HS-5 (cell line): ENCODE measurements at regions not wholly inside any gene's neighbourhood (a gene's known extent, or its start where the extent isn't known, plus 50 kb on each side); places are given as distances from the start of the nearest gene placed in this dataset.
A peak's percentile ranks its signal among the peaks of the same experiment; 100 is the strongest.
"Not testable (repeated sequence)": the region's sequence is repeated elsewhere in the genome, so short reads cannot be mapped to it uniquely, and the experiment has no call there.

Source experiments
- DNase-seq: peaks from one replicate; pipeline ENCODE4 v3.0.0-alpha.2; 2012; ENCODE audit warnings: low read depth

DNA sequence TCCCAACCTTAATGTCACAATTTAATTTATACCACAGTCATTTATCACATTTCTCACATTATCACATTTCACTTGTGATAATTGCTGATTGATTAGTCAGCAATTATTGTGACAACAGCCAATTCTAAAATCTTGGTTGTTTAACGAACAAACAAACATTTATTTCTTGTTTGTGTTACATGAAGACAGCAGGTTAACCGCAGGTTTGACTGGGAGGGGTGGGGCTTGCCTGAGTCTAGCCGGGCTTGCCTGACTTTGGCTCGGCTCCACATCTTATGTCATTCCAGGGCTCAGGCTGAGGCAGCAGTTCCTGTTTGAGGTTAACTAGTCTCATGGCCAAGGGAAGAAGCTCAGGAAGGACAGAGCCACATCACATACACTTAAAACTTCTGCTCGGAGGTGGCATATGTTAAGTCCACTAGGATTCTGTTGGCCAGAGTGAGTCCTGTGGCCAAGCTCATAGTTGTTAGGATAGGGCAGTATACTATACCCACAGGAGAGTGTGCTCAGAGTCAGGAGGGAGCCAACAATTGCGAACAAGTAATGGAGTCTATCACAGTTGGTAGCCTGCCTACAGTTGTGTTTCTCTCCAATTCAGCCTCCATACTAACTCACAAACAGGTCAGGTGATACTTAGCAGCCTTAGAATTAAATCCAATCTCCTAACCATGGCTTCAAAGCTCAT is 90.0 kb upstream of the IFNGR1 start:
- peak; percentile 30 for DNase-seq

DNA sequence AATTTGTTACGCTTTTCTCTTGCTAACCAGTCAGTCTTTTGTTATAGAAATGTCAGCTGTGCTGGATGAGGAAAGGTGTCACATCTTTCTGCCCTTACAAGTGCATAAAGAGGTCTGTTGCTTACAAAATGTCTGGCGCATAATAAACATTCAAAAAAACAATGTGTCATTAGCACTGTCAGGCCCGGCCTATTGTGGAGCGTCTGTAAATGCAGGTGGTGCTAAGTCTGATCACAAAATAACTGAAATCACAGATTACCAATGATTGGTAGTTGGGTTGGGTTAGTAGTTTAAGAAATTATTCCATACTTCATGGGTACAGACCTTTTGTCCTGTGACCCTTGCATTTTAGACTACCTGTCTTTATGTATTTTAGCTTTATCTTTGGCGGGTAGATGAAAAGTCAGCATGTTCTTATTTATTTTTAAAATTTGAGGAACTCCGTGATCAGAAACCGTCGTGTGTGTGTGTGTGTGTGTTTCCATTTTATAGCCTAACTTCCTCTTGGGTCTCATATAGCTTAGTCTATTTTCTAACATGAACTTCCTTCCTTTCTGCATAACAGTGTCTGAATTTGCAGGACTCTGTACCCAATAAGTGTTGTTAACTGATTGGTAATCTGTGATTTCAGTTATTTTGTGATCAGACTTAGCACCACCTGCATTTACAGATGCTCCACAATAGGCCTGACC is 88.1 kb upstream of the IFNGR1 start:
- no peak for DNase-seq

DNA sequence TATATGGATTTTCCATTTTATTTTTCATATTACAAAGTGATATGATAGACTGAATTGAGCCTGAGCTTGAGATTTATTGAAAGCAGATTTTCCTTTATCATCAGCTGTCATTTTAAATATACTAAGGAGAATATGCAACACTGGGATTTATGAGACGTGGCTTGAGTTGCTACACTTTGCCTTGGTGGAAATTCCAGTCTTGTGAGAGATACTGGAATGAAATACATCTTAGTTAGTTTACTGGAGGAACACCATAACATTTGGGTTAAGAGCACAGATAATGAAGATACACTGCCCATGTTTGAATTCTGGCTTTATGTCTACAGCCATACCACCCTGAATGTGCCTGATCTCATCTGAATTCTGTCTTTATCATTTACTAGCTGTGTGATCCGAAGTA is 86.5 kb upstream of the IFNGR1 start:
- no peak for DNase-seq

DNA sequence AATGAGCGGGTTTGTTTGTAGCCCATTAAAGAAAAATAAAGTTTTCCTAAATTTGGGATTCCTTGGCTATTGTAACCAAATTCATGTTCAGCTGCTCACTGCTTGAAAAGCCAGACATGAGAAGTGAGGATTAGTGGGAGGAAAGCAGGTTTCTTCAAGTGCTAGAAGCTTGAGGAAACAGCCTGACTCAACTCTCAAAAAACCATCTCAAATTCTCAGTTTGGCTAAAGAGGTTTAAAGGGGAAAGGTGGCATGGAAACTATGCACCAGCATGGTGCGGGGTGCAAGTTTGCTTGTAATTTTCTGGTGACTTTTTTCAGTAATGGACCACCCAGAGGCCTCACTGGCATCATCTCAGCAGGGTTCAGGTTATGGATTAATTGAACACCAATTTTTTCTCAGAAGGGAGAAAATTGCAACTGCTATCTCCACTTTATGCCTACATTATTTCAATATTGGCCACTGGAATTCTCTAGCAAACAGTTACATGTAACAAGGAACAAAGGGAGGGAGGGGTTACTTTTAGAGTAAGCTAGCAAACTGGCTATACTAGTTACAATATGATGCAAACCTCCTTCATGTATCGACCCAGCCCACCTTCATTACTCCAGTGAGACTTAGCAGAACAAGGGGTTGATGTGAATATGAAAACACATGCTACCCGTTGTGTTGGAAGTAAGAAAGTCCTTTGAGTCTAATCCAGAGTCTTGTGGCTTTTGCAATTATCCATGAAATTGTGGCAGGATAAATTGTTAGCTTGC is 85.0 kb upstream of the IFNGR1 start:
- DNase-seq = no peak

DNA sequence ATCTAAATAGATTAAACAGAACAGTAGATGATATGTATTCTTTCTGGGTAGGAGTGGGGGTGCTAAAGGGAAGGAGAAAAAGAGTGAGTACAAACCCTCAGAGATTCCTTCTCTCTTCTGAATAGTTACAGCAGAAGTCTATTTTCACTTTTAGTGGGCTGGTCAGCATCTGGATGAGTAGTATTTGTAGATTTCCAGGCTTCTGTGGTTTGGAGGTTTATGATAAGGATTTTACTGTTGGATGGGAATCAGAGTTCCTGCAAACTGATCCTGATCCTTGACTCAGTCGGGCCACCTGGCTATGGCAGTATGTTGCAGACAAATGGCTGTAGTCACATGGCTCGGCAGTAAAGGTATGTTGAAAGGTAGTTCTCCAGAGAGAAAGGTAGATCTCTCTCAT is 84.3 kb upstream of the IFNGR1 start:
- no peak for DNase-seq

DNA sequence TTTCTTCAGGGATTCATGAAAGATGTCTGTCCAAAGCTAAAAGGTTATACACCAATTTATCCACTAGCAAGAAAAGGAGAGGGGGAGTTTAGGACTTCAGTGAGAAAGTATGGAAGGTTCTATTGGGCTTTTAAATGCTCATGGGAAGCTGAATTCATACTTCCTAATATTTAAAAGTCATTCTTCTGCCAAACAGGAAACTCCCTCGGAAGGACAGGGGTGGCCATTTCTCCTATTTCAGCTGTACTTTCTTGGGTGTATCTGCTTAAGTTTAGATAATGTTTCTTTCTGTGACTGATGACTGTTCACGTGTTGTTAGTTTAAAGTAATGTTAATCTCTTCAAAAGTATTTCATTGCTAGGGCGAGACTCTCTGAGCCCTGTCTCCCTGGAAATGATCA is 80.5 kb upstream of the IFNGR1 start:
- DNase-seq = no peak

DNA sequence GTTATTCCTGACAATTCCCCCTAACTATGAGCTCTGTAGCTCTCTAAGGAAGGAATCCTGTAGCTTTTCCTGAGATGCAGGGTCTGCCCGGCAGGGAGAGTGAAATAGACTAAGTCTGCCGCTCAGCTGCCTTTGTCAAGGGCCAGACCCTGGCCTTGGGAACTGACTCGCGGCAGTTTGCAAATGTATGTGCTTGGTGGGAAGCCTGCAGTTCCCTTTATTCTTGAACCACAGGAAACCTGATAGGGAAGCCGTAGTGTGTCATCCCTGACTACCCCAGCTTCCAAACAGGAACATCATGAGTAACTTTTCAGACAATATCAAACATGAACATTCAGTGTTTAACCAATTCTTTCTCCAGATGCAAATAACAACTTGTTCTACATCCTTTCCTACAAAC is 78.7 kb upstream of the IFNGR1 start:
- no peak for DNase-seq

DNA sequence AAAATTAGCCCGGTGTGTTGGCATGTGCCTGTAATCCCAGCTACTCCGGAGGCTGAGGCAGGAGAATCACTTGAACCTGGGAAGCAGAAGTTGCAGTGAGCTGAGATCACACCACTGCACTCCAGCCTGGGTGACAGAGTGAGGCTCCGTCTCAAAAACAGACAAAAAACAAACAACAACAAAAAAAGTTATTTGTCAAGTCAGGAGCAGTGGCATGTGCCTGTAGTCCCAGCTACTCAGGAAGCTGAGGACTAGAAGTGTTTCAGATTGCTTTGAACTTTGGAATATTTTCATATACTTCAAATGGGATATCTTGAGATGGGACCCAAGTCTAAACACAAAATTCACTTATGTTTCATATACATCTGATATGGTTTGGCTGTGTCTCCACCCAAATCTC is 73.1 kb upstream of the IFNGR1 start:
- not testable (repeated sequence) for DNase-seq

DNA sequence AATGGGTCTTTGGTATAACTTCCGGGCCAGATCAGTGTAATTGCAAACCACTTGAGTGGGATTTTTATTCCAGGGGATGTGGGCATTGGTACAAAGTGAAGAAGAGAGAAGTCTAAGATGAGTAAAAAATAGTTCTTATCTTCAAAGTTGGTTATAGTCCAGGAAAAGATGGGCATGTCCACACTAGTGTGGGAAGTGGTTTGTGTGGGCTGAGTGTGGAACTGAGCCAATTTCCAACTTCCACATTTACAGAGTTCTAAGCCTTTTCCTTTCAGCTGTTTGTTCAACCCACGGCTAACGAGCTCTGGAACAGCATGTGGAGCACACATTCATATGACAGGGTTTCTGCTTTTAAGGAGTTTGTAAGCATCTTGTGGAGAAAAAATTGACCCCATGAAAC is 72.3 kb upstream of the IFNGR1 start:
- DNase-seq = no peak

DNA sequence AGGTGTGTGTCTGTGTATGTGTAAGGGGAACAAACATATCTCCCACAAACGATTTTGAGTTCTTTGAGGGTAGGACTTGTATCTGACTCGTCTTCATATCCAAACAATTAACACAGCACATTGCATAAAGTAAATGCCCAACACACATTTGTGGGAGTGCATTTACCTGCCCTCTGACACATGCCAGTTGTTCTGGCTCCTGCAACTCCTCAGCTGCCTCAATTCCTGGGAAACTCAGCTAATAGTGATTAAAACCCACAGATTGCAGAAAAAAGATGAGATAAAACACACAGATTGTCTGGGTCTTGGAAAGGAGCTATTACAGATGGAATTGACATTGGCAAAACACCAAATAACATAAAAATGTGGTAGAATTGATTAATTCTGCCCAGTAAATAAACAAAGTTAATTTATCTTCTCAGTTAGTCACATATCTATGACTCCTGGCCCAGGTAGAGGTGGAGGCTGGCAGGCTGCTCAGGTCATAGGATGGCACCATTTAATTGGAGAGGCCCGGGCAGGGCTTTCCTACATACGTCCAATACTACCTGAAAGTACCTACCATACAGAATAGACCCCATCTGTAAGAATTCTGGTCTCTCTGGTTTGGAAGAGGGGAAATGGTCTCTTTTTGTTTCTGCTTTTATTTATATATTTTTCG is 71.5 kb upstream of the IFNGR1 start:
- DNase-seq = no peak

DNA sequence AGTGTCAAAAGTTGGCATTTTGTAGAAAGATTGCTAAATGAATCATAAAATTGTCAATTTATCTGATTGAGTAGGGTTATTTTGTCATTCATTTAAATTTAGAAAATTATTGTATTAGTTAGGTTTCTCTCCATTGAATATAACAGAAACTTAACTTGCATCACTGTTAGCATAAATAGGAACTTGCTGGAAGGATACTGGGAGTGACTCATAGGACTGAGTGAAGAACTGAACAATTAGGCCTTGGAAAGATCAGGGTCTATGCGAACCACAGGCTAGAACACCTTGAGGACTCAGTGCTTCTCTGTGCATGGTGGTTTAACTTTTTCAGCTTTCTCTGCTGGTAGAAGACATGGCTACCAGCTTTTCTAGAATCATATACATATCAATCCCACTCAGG is 67.7 kb upstream of the IFNGR1 start:
- no peak for DNase-seq

DNA sequence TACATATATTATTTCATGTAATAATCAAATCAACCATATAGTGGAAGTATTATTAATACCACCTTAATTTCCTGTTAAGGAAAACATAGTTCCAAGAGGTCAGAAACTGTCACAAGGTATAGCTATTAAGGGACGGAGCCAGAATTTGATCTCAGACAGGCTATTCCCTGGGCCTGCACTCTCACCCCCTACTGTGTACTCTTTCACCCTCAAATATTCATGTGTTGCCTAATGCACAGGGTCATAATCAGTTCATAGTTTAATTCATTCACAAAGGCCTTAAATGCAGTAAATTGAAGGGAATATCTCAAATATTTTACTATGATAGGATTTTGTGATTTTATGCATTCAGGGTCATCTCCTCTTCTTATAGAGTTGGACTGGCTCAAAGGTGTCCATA is 67.2 kb upstream of the IFNGR1 start:
- no peak for DNase-seq

DNA sequence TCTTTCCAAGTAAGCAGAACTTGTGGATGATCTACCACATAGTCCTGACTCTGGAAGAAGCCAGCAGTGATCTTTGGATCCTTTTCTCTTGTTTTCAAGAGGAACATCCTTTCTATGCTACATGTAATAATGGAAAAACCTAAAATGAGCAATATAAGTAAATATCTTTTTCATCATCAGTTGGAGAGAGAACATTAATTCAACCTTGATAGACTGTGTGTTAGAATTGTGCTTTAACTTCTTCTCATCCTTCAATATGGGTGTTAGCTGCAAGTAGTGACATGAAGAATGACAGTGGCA is 65.6 kb upstream of the IFNGR1 start:
- DNase-seq = no peak

DNA sequence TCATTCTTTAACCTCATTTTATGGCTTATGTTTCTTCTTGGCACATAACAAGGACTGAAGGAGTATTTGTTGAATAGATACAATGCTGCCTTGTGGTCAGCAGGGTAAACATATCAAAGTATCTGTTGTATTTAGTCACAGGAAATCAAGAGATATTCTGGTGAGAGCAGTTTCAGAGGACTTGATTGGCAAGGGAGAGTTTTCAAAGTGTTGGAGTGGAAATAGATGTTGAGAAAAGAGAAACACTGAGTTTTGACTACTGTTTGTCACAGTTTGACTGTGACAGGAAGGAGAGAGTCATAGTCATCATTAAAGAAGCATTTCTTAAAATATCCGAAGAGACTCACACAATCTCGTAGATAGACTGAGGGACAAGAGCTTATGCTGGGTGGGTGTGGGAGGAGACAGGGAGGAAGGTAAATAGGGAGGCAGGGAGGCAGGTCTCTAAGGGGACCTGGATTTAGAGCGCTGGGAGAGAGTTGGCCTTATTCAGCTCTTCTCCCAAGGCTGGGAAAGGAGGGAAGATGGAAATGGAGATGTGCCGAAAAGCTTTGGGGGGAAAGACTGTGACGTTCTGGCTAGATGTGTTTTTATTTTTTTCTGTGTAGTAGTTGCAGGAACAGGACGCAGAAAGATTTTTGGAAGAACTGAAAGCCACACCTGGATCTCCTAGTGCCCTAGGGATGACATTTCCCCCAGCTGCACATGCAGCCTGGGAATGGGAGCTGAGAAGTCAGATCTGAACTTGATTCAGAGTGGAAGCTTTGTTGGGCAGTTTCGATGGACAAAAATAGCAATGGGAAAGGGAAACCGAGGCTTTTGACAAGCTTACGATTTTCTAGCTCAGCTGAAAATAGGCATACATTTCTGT is 65.0 kb upstream of the IFNGR1 start:
- no peak for DNase-seq

DNA sequence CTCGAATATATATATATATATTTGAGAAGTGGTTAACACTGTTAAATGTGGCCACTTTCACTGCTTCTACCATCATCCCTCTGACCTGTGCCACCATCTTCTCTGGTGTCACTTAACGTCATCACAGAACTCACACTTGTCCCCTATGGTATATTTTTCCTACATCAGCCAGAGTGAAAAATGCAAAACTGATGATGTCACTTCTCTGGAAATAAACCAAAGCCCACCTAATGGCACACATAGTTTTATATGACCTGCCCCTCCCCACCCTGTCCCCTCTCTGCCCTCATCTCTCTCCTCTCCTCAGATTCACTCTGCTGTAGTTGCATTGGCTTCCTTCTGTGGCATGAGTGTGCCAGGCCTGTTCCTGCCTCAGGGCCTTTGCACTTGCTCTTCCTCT is 63.9 kb upstream of the IFNGR1 start:
- no peak for DNase-seq

DNA sequence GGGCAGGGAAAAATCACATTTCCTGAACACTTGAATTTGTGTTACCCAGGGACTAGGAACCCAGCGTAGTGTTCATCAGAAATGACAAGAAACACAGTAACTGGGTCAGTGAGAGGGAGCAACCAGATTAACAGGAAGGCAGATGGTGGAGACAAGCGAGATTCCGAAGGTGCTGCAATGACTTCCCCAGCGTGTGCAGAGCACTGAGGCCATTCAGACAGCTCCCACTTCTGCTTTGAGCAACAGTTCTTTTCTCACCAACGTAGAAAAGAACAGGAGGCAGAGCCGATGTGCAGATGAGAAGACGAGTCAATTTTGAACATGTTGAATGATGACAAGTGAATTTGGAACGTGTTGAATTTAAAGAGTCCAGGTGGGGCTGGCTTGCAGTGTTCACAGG is 63.1 kb upstream of the IFNGR1 start:
- no peak for DNase-seq

DNA sequence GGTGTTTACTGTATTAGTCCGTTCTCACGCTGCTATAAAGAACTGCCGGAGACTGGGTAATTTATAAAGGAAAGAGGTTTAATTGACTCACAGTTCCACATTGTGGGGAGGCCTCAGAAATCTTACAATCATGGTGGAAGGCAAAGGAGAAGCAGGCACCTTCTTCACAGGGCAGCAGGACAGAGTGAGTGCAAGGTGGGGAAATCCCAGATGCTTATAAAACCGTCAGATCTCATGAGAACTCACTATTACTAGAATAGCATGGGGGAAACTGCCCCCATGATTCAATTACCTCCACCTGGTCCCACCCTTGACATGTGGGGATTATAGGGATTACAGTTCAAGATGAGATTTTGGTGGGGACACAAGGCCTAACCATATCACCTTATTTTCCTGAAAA is 60.1 kb upstream of the IFNGR1 start:
- DNase-seq = not testable (repeated sequence)

DNA sequence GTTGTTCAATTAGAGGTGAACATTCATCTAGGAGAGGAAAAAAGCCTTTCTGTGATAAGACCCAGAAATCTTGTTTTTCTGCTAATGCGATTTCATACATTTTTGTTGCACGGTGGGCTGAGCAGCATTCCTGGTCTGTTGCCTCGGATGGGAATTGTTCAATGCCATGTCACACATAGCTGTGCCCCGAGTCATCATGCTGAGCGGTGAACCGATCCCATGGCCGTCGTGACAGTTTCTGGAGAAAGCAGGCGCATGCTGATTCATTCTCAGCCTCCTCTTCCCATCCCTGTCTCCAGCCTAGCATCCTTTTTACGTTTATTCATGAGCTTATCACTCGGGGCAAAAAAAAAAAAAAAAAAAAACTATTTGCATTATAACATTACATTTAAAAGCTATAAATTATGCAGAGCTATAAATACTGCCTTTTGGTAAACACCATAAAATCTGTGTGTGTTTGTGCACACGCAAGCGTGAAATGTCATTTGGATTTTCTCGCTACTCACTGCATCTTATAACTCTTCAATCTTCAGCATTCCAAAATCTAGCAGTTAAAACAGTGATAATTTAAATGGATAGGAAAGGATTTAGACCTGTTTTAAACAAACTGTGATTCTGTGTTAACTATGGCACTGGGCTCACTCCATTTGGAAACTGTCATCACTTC is 58.9 kb upstream of the IFNGR1 start:
- peak; percentile 74 for DNase-seq

DNA sequence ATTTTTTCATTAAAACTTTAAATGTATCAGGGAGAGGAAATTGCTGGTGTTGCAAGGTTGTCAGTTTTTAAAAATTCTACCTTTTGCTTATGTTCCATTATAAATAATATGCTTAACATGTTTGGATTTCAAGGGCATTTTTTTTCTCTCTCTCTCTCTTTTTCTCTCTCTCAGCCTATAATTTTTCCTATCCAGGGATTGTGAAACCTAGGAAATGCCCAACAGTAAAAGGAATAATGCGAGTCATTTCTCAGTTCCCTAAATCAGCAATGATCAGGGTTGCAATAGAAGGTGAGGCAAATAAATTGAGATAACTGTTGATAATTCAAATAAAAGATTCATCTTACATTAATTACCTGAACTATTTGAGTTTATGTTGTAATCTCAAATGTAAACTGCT is 53.2 kb upstream of the IFNGR1 start:
- DNase-seq = no peak

DNA sequence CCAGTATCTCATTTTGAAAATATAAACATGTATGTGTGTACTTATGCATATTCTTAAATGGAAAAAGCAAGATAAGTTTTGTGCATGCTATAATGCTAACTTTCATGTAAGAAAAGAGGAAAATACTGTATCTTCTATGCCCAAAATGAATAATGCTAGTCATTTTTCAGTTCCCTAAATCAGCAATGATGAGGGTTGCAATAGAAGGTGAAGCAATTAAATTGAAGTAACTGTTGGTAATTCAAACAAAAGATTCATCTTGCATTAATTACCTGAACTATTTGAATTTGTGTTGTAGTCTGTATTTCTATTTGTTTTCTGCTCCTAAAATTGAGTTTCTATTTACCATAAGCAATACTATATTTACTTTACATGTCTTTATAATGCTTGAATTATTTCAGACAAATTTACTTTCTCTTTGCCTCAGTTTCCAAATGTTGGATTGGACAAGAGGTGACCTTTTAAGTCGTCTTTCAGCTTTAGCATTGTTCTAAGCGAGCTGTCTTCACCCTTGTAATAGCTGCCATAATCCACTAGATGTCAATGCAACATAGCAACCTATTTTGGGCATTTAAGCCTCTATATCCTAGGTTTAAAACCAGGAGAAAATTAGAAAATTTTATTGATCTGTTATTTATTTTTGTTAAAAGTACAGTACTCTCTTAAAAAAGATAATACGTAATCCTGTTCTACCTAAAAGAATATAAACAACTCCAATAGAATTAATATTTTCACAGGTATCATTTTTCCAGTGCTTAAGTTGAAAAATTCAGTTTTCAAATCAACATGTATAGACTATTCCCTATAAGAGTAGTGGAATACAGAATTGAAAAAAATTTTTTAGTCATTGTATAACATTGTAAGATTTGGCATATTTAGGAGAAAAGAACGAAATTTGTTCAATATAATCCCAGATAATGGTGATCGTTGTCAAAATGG is 52.3 kb upstream of the IFNGR1 start:
- DNase-seq = no peak
